Epidermal melanocyte (primary cell): ENCODE measurements at regions not wholly inside any gene's neighbourhood (a gene's known extent, or its start where the extent isn't known, plus 50 kb on each side); places are given as distances from the start of the nearest gene placed in this dataset.

ENCODE experiments used
- DNase-seq: peaks from one replicate; pipeline ENCODE4 v3.0.0; 2011; ENCODE audit warnings: low spot score; ENCODE audit not compliant: insufficient read length

- no peak for DNase-seq
Measured at GRCh38 chr13:39100996-39101738, 62.9 kb downstream of the NHLRC3 start.

- DNase-seq: no peak
Measured at GRCh38 chr13:39102981-39103490, 64.8 kb downstream of the NHLRC3 start.

- DNase-seq: no peak
Measured at GRCh38 chr13:39105110-39105509, 66.9 kb downstream of the NHLRC3 start.

- no peak for DNase-seq
Measured at GRCh38 chr13:39106216-39107005, 68.2 kb downstream of the NHLRC3 start.

GRCh38 chr13:39107561-39107960 is 69.3 kb downstream of the NHLRC3 start:
- DNase-seq: no peak

- DNase-seq: no peak
Measured at GRCh38 chr13:39108783-39109182, 70.5 kb downstream of the NHLRC3 start.

- DNase-seq: no peak
Measured at GRCh38 chr13:39110518-39111097, 72.4 kb downstream of the NHLRC3 start.

- no peak for DNase-seq
Measured at GRCh38 chr13:39111145-39111544, 72.9 kb downstream of the NHLRC3 start.

- no peak for DNase-seq
Measured at GRCh38 chr13:39119422-39119821, 81.2 kb downstream of the NHLRC3 start.

- DNase-seq: no peak
Measured at GRCh38 chr13:39123578-39123977, 85.3 kb downstream of the NHLRC3 start.

GRCh38 chr13:39129213-39129612 is 91.0 kb downstream of the NHLRC3 start:
- no peak for DNase-seq

- DNase-seq: no peak
Measured at GRCh38 chr13:39130301-39130700, 92.0 kb downstream of the NHLRC3 start.

GRCh38 chr13:39132286-39133230 is 94.3 kb downstream of the NHLRC3 start:
- no peak for DNase-seq

GRCh38 chr13:39133781-39134180 is 95.5 kb downstream of the NHLRC3 start:
- no peak for DNase-seq

GRCh38 chr13:39134574-39134973 is 96.3 kb downstream of the NHLRC3 start:
- no peak for DNase-seq

- no peak for DNase-seq
Measured at GRCh38 chr13:39144391-39144790, 106.1 kb downstream of the NHLRC3 start.

GRCh38 chr13:39144941-39145533 is 106.8 kb downstream of the NHLRC3 start:
- peak; percentile 79 for DNase-seq

GRCh38 chr13:39148513-39148961 is 110.3 kb downstream of the NHLRC3 start:
- DNase-seq: no peak

- DNase-seq: no peak
Measured at GRCh38 chr13:39149896-39150295, 111.6 kb downstream of the NHLRC3 start.

GRCh38 chr13:39154041-39154440 is 115.8 kb downstream of the NHLRC3 start:
- no peak for DNase-seq

GRCh38 chr13:39159393-39159792 is 121.1 kb downstream of the NHLRC3 start:
- no peak for DNase-seq
